Kidney epithelial cell (primary cell): ENCODE measurements at regions not wholly inside any gene's neighbourhood (a gene's known extent, or its start where the extent isn't known, plus 50 kb on each side); places are given as distances from the start of the nearest gene placed in this dataset.
A peak's percentile ranks its signal among the peaks of the same experiment; 100 is the strongest.

Experiments used
- DNase-seq: peaks from one replicate; pipeline ENCODE4 v3.0.0-alpha.2; 2010; ENCODE audit warnings: low read depth
- H3K27me3 ChIP-seq: 2 replicates; pipeline ENCODE4 v1.6.0; 2011; ENCODE audit warnings: low read length; ENCODE audit not compliant: control insufficient read depth, insufficient read depth
- H3K36me3 ChIP-seq: 2 replicates; pipeline ENCODE4 v1.5.1; 2011; ENCODE audit warnings: low read length; ENCODE audit not compliant: control insufficient read depth, insufficient read depth
- H3K4me3 ChIP-seq: 2 replicates; pipeline ENCODE4 v1.5.1; 2011; ENCODE audit warnings: low read depth, mild to moderate bottlenecking, control low read depth, low read length
- TF ChIP-seq, protein P1 (sequence below): IDR thresholded peaks from 2 replicates; pipeline ENCODE4 v1.5.1; 2011; ENCODE audit warnings: mild to moderate bottlenecking, moderate library complexity, low read length, control low read depth, inconsistent platforms; ENCODE audit not compliant: insufficient read depth, poor library complexity, severe bottlenecking

DNA sequence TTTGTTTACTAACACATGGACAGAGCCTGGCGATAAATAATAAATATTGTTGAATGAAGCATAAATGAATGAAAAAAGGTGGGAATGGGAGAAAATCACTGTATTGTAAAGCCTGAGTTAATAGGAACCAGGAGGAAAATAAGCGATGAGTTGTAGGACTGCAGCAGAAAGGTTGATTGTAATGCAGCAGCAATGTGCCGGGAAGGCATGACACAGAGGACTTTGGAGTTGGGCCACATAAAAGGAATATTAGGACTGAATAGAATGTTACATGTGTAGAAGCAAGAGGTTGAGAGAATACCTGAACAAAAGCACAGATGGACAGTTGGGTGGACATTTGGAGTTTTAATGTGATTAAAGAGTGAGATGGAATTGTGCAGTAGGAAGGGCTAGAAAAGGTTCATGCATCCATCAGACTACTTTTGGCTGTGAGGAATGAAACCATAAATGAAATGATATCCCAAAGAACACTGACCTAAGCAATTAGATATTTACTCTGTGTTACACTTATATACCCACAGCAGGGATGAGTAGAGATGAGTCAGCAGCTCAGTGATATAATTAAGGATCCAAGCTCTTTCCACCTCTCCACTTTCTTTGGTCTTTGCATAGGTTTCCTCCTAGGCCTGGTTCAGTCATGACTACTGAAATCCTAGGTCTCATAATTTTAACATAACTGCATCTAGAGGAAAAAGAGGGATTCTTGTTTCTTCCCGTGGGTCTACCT is 55.4 kb downstream of the CCER1 start:
- TF ChIP-seq, protein P1, sequence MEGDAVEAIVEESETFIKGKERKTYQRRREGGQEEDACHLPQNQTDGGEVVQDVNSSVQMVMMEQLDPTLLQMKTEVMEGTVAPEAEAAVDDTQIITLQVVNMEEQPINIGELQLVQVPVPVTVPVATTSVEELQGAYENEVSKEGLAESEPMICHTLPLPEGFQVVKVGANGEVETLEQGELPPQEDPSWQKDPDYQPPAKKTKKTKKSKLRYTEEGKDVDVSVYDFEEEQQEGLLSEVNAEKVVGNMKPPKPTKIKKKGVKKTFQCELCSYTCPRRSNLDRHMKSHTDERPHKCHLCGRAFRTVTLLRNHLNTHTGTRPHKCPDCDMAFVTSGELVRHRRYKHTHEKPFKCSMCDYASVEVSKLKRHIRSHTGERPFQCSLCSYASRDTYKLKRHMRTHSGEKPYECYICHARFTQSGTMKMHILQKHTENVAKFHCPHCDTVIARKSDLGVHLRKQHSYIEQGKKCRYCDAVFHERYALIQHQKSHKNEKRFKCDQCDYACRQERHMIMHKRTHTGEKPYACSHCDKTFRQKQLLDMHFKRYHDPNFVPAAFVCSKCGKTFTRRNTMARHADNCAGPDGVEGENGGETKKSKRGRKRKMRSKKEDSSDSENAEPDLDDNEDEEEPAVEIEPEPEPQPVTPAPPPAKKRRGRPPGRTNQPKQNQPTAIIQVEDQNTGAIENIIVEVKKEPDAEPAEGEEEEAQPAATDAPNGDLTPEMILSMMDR: no peak
- no peak for DNase-seq
- H3K27me3 ChIP-seq: no peaks in the 10 kb centered on the region
- no peak overlapping the region for H3K4me3 ChIP-seq
- H3K36me3 ChIP-seq: no peaks in the 10 kb centered on the region

DNA sequence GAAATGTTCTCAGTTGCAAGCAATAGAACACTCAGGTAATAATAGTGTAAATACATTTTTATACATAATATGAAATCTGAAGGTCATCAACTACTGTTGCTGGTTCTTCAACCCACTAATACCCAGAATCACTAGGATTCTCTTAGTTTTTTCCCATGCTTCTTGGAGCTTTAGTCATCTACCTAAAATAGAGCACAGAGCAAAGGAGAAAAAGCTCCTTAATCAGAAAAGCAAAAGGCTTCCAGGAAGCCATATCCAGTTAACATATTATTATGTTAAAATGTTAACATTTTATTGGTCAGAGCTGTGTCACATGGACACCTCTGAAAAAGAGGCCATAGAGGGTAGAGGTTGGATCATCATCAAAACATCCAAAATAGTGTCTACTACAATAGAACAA is 57.0 kb downstream of the CCER1 start:
- no peak for DNase-seq
- Histone ChIP-seq H3K36me3 (no peaks in the 10 kb centered on the region), H3K4me3 (no peak overlapping the region), H3K27me3 (no peaks in the 10 kb centered on the region)
- TF ChIP-seq, protein P1: no peak

DNA sequence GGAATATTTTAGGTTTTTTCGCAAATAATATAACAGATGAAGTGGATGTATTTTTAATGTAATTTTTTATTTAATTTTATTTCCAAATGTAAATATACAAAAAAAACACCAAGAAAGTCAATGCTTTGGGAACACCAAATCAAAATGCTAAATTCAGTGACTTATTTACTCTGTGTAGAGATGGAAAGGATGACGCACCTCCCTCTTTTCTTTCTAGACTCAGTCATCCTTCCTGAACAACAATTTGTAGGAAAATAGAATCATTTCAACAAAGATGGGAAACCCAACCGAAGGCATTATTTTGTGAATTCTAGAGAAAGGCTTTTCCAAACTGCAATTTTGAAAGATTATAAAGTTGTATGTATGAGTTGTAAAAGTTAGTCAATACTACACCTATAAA is 57.7 kb downstream of the CCER1 start:
- DNase-seq: no peak
- H3K27me3 ChIP-seq: no peaks in the 10 kb centered on the region
- no peak overlapping the region for H3K4me3 ChIP-seq
- TF ChIP-seq, protein P1: no peak
- no peaks in the 10 kb centered on the region for H3K36me3 ChIP-seq

DNA sequence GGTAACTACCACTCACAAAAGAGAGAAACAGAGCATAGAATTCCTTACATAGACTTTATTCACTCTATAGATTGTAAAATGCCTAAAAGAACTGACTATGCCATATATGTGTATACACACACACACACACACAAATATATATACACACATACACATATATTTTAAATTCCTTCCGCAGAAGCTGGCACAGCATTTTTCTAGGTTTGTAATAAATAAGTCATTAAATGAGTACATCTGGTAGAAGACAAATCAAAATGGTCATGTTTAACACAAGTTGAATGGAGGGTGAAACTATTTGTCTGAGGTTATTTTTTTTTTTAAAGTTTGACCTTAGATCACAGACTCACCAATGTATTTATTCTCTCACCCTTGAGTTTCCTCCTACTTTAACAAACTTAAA is 58.2 kb downstream of the CCER1 start:
- H3K27me3 ChIP-seq: no peaks in the 10 kb centered on the region
- H3K4me3 ChIP-seq: no peak overlapping the region
- H3K36me3 ChIP-seq: no peaks in the 10 kb centered on the region
- no peak for DNase-seq
- TF ChIP-seq, protein P1: no peak

DNA sequence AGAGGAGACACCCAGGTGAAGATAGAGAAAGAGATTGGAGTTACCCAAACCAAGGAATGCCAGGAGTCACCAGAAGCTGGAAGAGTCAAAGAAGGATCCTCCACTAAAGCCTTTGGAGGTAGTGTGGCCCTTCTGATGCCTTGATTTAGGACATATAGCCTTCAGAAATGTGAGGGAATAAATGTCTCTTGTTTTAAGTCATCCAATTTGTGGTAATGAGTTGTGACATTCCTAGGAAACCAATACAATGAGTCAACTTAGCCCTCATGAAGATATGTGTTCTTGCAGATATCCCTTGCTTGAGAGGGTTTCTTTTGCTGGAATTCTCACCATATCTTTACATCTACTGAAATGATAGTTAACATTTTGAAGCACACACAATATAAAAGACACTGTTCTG is 58.8 kb downstream of the CCER1 start:
- no peak overlapping the region for H3K4me3 ChIP-seq
- H3K36me3 ChIP-seq: no peaks in the 10 kb centered on the region
- TF ChIP-seq, protein P1: no peak
- DNase-seq: peak; percentile 77
- H3K27me3 ChIP-seq: no peaks in the 10 kb centered on the region

DNA sequence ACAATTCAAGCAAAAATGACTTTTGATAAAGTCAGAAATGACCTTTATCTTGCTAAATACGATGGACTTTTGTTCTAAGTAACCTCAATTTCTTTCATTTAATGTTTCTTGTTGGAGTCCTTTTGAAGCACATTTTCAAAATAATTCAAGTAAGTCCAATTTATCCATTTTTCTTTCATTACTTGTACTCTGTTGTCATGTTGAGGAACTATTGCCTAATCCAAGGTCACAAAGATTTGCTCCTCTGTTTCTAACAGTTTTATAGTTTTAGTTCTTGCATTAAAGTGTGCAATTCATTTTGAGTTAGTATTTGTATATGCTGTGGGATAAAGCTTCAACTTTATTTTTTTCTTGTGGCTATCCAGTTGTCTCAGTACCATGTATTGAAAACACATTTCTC is 66.7 kb downstream of the CCER1 start:
- H3K27me3 ChIP-seq: no peaks in the 10 kb centered on the region
- H3K36me3 ChIP-seq: no peaks in the 10 kb centered on the region
- DNase-seq: no peak
- TF ChIP-seq, protein P1: no peak
- H3K4me3 ChIP-seq: no peak overlapping the region
